HG03135 (cell line): ENCODE measurements at regions not wholly inside any gene's neighbourhood (a gene's known extent, or its start where the extent isn't known, plus 50 kb on each side); places are given as distances from the start of the nearest gene placed in this dataset.

Experiments used
- ATAC-seq: cut with Tn5 transposase; IDR thresholded peaks from one replicate; pipeline ENCODE4 v1.9.1; 2021; ENCODE audit warnings: mild to moderate bottlenecking, moderate library complexity; ENCODE audit not compliant: unreplicated experiment

GRCh38 chr18:10009321-10010144, 95.7 kb downstream of the VAPA start:
- ATAC-seq = no peak

GRCh38 chr18:10010611-10011015, 96.8 kb downstream of the VAPA start:
- no peak for ATAC-seq

GRCh38 chr18:10011061-10011460, 97.2 kb downstream of the VAPA start:
- ATAC-seq = no peak

- no peak for ATAC-seq
Observed at GRCh38 chr18:10011751-10012150, 97.9 kb downstream of the VAPA start.

- ATAC-seq = no peak
Observed at GRCh38 chr18:10012526-10012925, 98.7 kb downstream of the VAPA start.

- no peak for ATAC-seq
Observed at GRCh38 chr18:10013621-10014543, 100.1 kb downstream of the VAPA start.

GRCh38 chr18:10015288-10015701, 101.5 kb downstream of the VAPA start:
- ATAC-seq = no peak

- no peak for ATAC-seq
Observed at GRCh38 chr18:10015941-10016819, 102.4 kb downstream of the VAPA start.

- ATAC-seq = no peak
Observed at GRCh38 chr18:10017043-10017442, 103.2 kb downstream of the VAPA start.

- no peak for ATAC-seq
Observed at GRCh38 chr18:10018289-10018688, 104.5 kb downstream of the VAPA start.

GRCh38 chr18:10020171-10020570, 106.4 kb downstream of the VAPA start:
- ATAC-seq = no peak

- ATAC-seq = no peak
Observed at GRCh38 chr18:10022365-10022764, 108.5 kb downstream of the VAPA start.

- ATAC-seq = no peak
Observed at GRCh38 chr18:10023853-10024570, 110.2 kb downstream of the VAPA start.

- no peak for ATAC-seq
Observed at GRCh38 chr18:10025711-10026670, 112.2 kb downstream of the VAPA start.

- ATAC-seq = no peak
Observed at GRCh38 chr18:10027031-10027430, 113.2 kb downstream of the VAPA start.

GRCh38 chr18:10027461-10027860, 113.6 kb downstream of the VAPA start:
- no peak for ATAC-seq

- ATAC-seq = no peak
Observed at GRCh38 chr18:10029711-10030110, 115.9 kb downstream of the VAPA start.

- no peak for ATAC-seq
Observed at GRCh38 chr18:10030816-10031541, 117.2 kb downstream of the VAPA start.
